GM23338 (cell line): ENCODE measurements at regions not wholly inside any gene's neighbourhood (a gene's known extent, or its start where the extent isn't known, plus 50 kb on each side); places are given as distances from the start of the nearest gene placed in this dataset.
A peak's percentile ranks its signal among the peaks of the same experiment; 100 is the strongest.

Experiments
- ATAC-seq: fragments of 200-7000 bp; cut with Tn5 transposase; 3 replicates; pipeline ENCODE4 v1.9.1; 2020
- DNase-seq: peaks from one replicate; pipeline ENCODE4 v3.0.0-alpha.2; 2015; ENCODE audit warnings: low spot score
- H2AFZ ChIP-seq: fragments of 200-600 bp; sonication (generic); 2 replicates; pipeline ENCODE4 v1.8.0; 2016; ENCODE audit warnings: antibody characterized with exemption, mild to moderate bottlenecking, moderate library complexity
- H3F3A ChIP-seq: fragments of 200-600 bp; sonication (generic); replicated peaks from 2 replicates; pipeline ENCODE4 v1.8.0; 2017; ENCODE audit warnings: antibody characterized with exemption, mixed run types, low read depth
- H3K27ac ChIP-seq: fragments of 200-600 bp; sonication (generic); 2 replicates; pipeline ENCODE4 v1.6.1; 2016; ENCODE audit warnings: low read depth
- H3K27me3 ChIP-seq: fragments of 200-600 bp; sonication (generic); 2 replicates; pipeline ENCODE4 v1.8.0; 2016; ENCODE audit warnings: mild to moderate bottlenecking, mixed run types, moderate library complexity; ENCODE audit not compliant: insufficient read depth
- H3K36me3 ChIP-seq: fragments of 200-600 bp; sonication (generic); 2 replicates; pipeline ENCODE4 v1.8.0; 2016; ENCODE audit warnings: mild to moderate bottlenecking; ENCODE audit not compliant: insufficient read depth
- H3K4me1 ChIP-seq: fragments of 200-600 bp; sonication (generic); 2 replicates; pipeline ENCODE4 v1.8.0; 2016; ENCODE audit warnings: mild to moderate bottlenecking, moderate library complexity; ENCODE audit not compliant: insufficient read depth
- H3K4me2 ChIP-seq: fragments of 200-600 bp; sonication (generic); 2 replicates; pipeline ENCODE4 v1.7.1; 2017; ENCODE audit warnings: mixed run types
- H3K4me3 ChIP-seq: fragments of 200-600 bp; sonication (generic); 2 replicates; pipeline ENCODE4 v1.6.1; 2016; ENCODE audit warnings: mixed run types
- H3K79me2 ChIP-seq: fragments of 200-600 bp; sonication (generic); replicated peaks from 2 replicates; pipeline ENCODE4 v1.8.0; 2017; ENCODE audit warnings: mild to moderate bottlenecking; ENCODE audit not compliant: insufficient read depth
- H3K9me2 ChIP-seq: fragments of 200-600 bp; sonication (generic); 2 replicates; pipeline ENCODE4 v1.8.0; 2017; ENCODE audit not compliant: insufficient read depth
- H4K20me1 ChIP-seq: fragments of 200-600 bp; sonication (generic); replicated peaks from 2 replicates; pipeline ENCODE4 v1.8.0; 2017; ENCODE audit warnings: mild to moderate bottlenecking; ENCODE audit not compliant: insufficient read depth
- H3K27ac Mint-ChIP-seq: 2 replicates; pipeline ENCODE4 v1.8.0; 2020; ENCODE audit warnings: inconsistent platforms, mild to moderate bottlenecking, moderate library complexity, mixed read lengths
- H3K27me3 Mint-ChIP-seq: 3 replicates; pipeline ENCODE4 v1.8.0; 2022; ENCODE audit warnings: low read depth, mild to moderate bottlenecking, moderate library complexity, mixed read lengths, inconsistent platforms; ENCODE audit not compliant: insufficient read depth, poor library complexity
- H3K36me3 Mint-ChIP-seq: 3 replicates; pipeline ENCODE4 v1.8.0; 2021; ENCODE audit warnings: low read depth, mild to moderate bottlenecking, inconsistent platforms, moderate library complexity, mixed read lengths
- H3K4me1 Mint-ChIP-seq: 3 replicates; pipeline ENCODE4 v1.8.0; 2020; ENCODE audit warnings: mild to moderate bottlenecking, inconsistent platforms, mixed read lengths
- H3K4me3 Mint-ChIP-seq: 3 replicates; pipeline ENCODE4 v1.8.0; 2021; ENCODE audit warnings: moderate library complexity, mild to moderate bottlenecking, inconsistent platforms, mixed read lengths
- H3K9me3 Mint-ChIP-seq: 3 replicates; pipeline ENCODE4 v1.8.0; 2020; ENCODE audit warnings: moderate library complexity, mild to moderate bottlenecking, inconsistent platforms, mixed read lengths
- CTCF ChIP-seq, 2 experiments: fragments of 200-600 bp in 1 of 2; sonication (generic) in 1 of 2; conservative IDR thresholded peaks; 2 replicates each; pipeline versions ENCODE4 v1.5.1 to v1.6.1; 2016 to 2017; ENCODE audit warnings: antibody characterized with exemption in 2 of 2, low read depth in 2 of 2, mild to moderate bottlenecking in 2 of 2, moderate library complexity in 1 of 2
- JUNB ChIP-seq: IDR thresholded peaks from one replicate; pipeline ENCODE4 v1.6.1; 2016; ENCODE audit warnings: antibody characterized with exemption; ENCODE audit not compliant: unreplicated experiment
- NANOG ChIP-seq: IDR thresholded peaks from 2 replicates; pipeline ENCODE4 v1.6.1; 2016; ENCODE audit warnings: antibody characterized with exemption, borderline replicate concordance
- POLR2AphosphoS5 ChIP-seq: IDR thresholded peaks from 2 replicates; pipeline ENCODE4 v1.6.1; 2016; ENCODE audit warnings: antibody characterized with exemption, low read depth
- REST ChIP-seq: IDR thresholded peaks from one replicate; pipeline ENCODE4 v1.6.1; 2018; ENCODE audit warnings: antibody characterized with exemption; ENCODE audit not compliant: unreplicated experiment
- STAT1 ChIP-seq: IDR thresholded peaks from one replicate; pipeline ENCODE4 v1.6.1; 2016; ENCODE audit warnings: antibody characterized with exemption; ENCODE audit not compliant: unreplicated experiment
- ZNF114 ChIP-seq: fragments of 250-450 bp; sonication (Bioruptor Pico); IDR thresholded peaks from 2 replicates; pipeline ENCODE4 v1.5.0; 2020; ENCODE audit warnings: mild to moderate bottlenecking, moderate library complexity
- ZNF462 ChIP-seq: fragments of 250-450 bp; sonication (Bioruptor Pico); IDR thresholded peaks from 2 replicates; pipeline ENCODE4 v1.5.0; 2020; ENCODE audit warnings: mild to moderate bottlenecking, moderate library complexity
- TF ChIP-seq, protein P1 (sequence below): IDR thresholded peaks from 2 replicates; pipeline ENCODE4 v1.6.1; 2016; ENCODE audit warnings: antibody characterized with exemption

DNA sequence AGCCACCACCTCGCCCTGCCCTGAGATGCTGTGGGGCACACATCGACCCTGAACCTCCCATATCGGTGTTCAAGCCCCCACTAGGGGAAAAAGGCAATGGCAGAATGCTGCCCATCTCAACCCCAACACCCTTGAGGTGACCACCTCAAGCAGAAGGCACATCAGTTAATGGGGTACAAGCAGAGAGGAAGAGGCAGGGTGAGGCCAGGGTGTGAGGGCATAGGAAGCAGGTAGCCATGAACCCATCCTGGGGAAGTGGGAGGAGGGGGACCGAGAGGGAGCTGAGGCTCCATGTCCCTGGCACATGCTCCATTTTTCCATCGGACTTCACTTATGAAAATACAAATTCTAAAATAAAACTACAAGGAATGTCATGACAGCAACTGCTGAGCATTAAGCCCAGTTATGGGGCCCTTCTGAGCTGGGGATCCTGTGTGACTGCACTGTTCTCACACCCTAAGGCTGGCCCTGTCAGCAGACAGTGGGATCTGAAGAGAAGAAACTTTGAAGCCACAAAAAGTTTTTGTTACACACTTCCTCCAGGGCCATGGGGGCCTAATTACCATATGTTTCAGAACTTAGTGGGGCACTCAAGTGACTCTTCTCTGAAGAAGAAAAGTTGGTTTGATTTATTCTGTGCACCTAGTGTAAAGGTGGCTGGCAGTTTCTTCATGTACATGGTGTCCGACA, 68.2 kb upstream of the FAM241A start:
- DNase-seq (no peak), ATAC-seq (no peak)
- no peaks in the 10 kb centered on the region for H3K4me1 ChIP-seq
- no peaks in the 10 kb centered on the region for H4K20me1 ChIP-seq
- no peaks in the 10 kb centered on the region; the same call in 1 of the 2 replicates for H3K36me3 ChIP-seq
- TF ChIP-seq STAT1 (no peak), POLR2AphosphoS5 (no peak), CTCF (conservative IDR thresholded peaks at IDR 0.05; ENCODE audit: low read depth in 2 of 2) (no peak), JUNB (no peak), REST (no peak), ZNF114 (no peak), NANOG (no peak)
- TF ChIP-seq, protein P1, sequence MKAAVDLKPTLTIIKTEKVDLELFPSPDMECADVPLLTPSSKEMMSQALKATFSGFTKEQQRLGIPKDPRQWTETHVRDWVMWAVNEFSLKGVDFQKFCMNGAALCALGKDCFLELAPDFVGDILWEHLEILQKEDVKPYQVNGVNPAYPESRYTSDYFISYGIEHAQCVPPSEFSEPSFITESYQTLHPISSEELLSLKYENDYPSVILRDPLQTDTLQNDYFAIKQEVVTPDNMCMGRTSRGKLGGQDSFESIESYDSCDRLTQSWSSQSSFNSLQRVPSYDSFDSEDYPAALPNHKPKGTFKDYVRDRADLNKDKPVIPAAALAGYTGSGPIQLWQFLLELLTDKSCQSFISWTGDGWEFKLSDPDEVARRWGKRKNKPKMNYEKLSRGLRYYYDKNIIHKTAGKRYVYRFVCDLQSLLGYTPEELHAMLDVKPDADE, result no peak
- no peaks in the 10 kb centered on the region for H3K79me2 ChIP-seq
- H3K4me2 ChIP-seq, result no peak overlapping the region
- Mint-ChIP-seq H3K4me1 (0 out of 3 replicates have a peak, but pooled peaks cover 2% of the 10 kb centered on the region), H3K27ac (no peak overlapping the region), H3K4me3 (no peak overlapping the region), H3K27me3 (peaks cover 8% of the 10 kb centered on the region), H3K9me3 (peaks cover 16% of the 10 kb centered on the region), H3K36me3 (peaks cover 16% of the 10 kb centered on the region; the same call in 2 of the 3 replicates)
- H3K4me3 ChIP-seq, result no peak overlapping the region
- H3K27me3 ChIP-seq, result no peaks in the 10 kb centered on the region
- H2AFZ ChIP-seq, result no peak overlapping the region
- no peaks in the 10 kb centered on the region for H3K9me2 ChIP-seq
- H3K27ac ChIP-seq, result no peak overlapping the region
- H3F3A ChIP-seq, result no peaks in the 10 kb centered on the region

DNA sequence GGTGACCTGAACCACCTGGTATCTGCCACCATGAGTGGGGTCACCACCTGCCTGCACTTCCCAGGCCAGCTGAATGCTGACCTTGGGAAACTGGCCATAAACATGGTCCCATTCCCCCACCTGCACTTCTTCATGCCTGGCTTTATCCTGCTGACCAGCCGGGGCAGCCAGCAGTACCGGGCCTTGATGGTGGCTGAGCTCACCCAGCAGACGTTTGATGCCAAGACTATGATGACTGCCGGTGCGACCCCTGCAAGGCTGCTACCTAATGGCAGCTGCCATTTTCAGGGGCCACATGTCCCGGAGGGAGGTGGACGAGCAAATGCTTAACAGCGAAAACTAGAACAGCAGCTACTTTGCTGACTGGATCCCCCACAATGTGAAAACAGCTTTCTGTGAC, 67.5 kb upstream of the FAM241A start:
- Histone ChIP-seq H4K20me1 (no peaks in the 10 kb centered on the region), H3K27me3 (no peaks in the 10 kb centered on the region), H3K27ac (no peak overlapping the region), H3K9me2 (no peaks in the 10 kb centered on the region), H3K36me3 (no peaks in the 10 kb centered on the region; the same call in 1 of the 2 replicates), H3K4me2 (no peak overlapping the region), H3K79me2 (no peaks in the 10 kb centered on the region), H2AFZ (0 out of 2 replicates have a peak overlapping the region, but pooled peaks have one; percentile 75), H3K4me1 (no peaks in the 10 kb centered on the region), H3K4me3 (no peak overlapping the region), H3F3A (no peaks in the 10 kb centered on the region)
- no peak for ATAC-seq
- DNase-seq, result no peak
- Mint-ChIP-seq H3K9me3 (peaks cover 11% of the 10 kb centered on the region), H3K4me1 (0 out of 3 replicates have a peak, but pooled peaks cover 2% of the 10 kb centered on the region), H3K36me3 (peaks cover 11% of the 10 kb centered on the region; the same call in 2 of the 3 replicates), H3K4me3 (no peak overlapping the region), H3K27ac (no peak overlapping the region), H3K27me3 (peaks cover 6% of the 10 kb centered on the region)
- TF ChIP-seq ZNF462 (CRISPR knock-in tag), result no peak
